Suprapubic skin (tissue), 3 donors: ENCODE measurements at regions not wholly inside any gene's neighbourhood (a gene's known extent, or its start where the extent isn't known, plus 50 kb on each side); places are given as distances from the start of the nearest gene placed in this dataset.

Experiments
- CTCF ChIP-seq, 2 donors: fragments of 200-600 bp in 1 of 2; fragments of 450-650 bp in 1 of 2; sonication (generic) in 1 of 2; IDR thresholded peaks; one replicate each; pipeline ENCODE4 v1.5.1; 2016 to 2019; ENCODE audit warnings: antibody characterized with exemption in 2 of 2, mild to moderate bottlenecking in 1 of 2, moderate library complexity in 1 of 2
- POLR2A ChIP-seq, 2 donors: fragments of 450-650 bp; IDR thresholded peaks; one replicate each; pipeline ENCODE4 v1.6.1; 2017; ENCODE audit warnings: antibody characterized with exemption in 2 of 2, mild to moderate bottlenecking in 2 of 2, moderate library complexity in 2 of 2

GRCh38 chr7:52782348-52782747 lies 253.1 kb upstream of the POM121L12 start:
- TF ChIP-seq CTCF (IDR thresholded peaks at IDR 0.05) (no peak), POLR2A (IDR thresholded peaks at IDR 0.05) (no peak)
